Stomach (tissue), 4 donors: ENCODE measurements at regions not wholly inside any gene's neighbourhood (a gene's known extent, or its start where the extent isn't known, plus 50 kb on each side); places are given as distances from the start of the nearest gene placed in this dataset.

ENCODE experiments used
- POLR2A ChIP-seq, 4 donors: fragments of 450-650 bp; IDR thresholded peaks; one replicate each; pipeline ENCODE4 v1.6.1; 2016; ENCODE audit warnings: antibody characterized with exemption in 4 of 4, control low read depth in 2 of 4, mild to moderate bottlenecking in 1 of 4, moderate library complexity in 1 of 4
- POLR2AphosphoS5 ChIP-seq, 3 donors: sonication (generic); formaldehyde crosslinking; IDR thresholded peaks; one replicate each; pipeline ENCODE4 v1.6.1; 2016; ENCODE audit warnings: antibody characterized with exemption in 3 of 3
- TF ChIP-seq, protein P1 (sequence below), 7 experiments: fragments of 450-650 bp in 4 of 7; fragments of 200-600 bp in 3 of 7; sonication (generic) in 3 of 7; IDR thresholded peaks; one replicate each; pipeline ENCODE4 v1.5.1; 2016 to 2019; ENCODE audit warnings: antibody characterized with exemption in 7 of 7, control low read depth in 2 of 7, mild to moderate bottlenecking in 1 of 7

- TF ChIP-seq POLR2A (IDR thresholded peaks at IDR 0.05) (no peak), POLR2AphosphoS5 (IDR thresholded peaks at IDR 0.05) (no peak)
- TF ChIP-seq, protein P1, sequence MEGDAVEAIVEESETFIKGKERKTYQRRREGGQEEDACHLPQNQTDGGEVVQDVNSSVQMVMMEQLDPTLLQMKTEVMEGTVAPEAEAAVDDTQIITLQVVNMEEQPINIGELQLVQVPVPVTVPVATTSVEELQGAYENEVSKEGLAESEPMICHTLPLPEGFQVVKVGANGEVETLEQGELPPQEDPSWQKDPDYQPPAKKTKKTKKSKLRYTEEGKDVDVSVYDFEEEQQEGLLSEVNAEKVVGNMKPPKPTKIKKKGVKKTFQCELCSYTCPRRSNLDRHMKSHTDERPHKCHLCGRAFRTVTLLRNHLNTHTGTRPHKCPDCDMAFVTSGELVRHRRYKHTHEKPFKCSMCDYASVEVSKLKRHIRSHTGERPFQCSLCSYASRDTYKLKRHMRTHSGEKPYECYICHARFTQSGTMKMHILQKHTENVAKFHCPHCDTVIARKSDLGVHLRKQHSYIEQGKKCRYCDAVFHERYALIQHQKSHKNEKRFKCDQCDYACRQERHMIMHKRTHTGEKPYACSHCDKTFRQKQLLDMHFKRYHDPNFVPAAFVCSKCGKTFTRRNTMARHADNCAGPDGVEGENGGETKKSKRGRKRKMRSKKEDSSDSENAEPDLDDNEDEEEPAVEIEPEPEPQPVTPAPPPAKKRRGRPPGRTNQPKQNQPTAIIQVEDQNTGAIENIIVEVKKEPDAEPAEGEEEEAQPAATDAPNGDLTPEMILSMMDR (IDR thresholded peaks at IDR 0.05) = no peak
Observed at GRCh38 chr11:88017666-88018065, 157.6 kb downstream of the RAB38 start.
